Esophagus muscularis mucosa (tissue), 4 donors: ENCODE measurements at regions not wholly inside any gene's neighbourhood (a gene's known extent, or its start where the extent isn't known, plus 50 kb on each side); places are given as distances from the start of the nearest gene placed in this dataset.

Source experiments
- DNase-seq: peaks from one replicate; pipeline ENCODE4 v3.0.0-alpha.2; 2017; ENCODE audit errors: extremely low spot score
- H3K27ac ChIP-seq, 4 donors: fragments of 200-600 bp; sonication (generic); replicated peaks in 1 of 4; 1 replicate in 3 of 4; 2 replicates in 1 of 4; pipeline ENCODE4 v1.5.1; 2016 to 2019; ENCODE audit warnings: mild to moderate bottlenecking in 1 of 4
- H3K27me3 ChIP-seq, 4 donors: fragments of 200-600 bp; sonication (generic); one replicate each; pipeline versions ENCODE4 v1.5.1 to v1.6.0; 2016 to 2019
- H3K36me3 ChIP-seq, 4 donors: fragments of 200-600 bp; sonication (generic); one replicate each; pipeline ENCODE4 v1.5.1; 2016 to 2019
- H3K4me1 ChIP-seq, 4 donors: fragments of 200-600 bp; sonication (generic); one replicate each; pipeline ENCODE4 v1.5.1; 2016 to 2019
- H3K4me3 ChIP-seq, 4 donors: fragments of 200-600 bp; sonication (generic); 1 replicate in 2 of 4; 2 replicates in 2 of 4; pipeline ENCODE4 v1.5.1; 2016 to 2019; ENCODE audit warnings: mild to moderate bottlenecking in 4 of 4, moderate library complexity in 1 of 4
- H3K9me3 ChIP-seq, 4 donors: fragments of 200-600 bp; sonication (generic); 1 replicate in 3 of 4; 2 replicates in 1 of 4; pipeline ENCODE4 v1.5.1; 2016 to 2019
- CTCF ChIP-seq, 3 experiments: fragments of 200-600 bp in 2 of 3; fragments of 450-650 bp in 1 of 3; sonication (generic) in 2 of 3; IDR thresholded peaks; one replicate each; pipeline ENCODE4 v1.5.1; 2017 to 2019; ENCODE audit warnings: antibody characterized with exemption in 3 of 3, mild to moderate bottlenecking in 2 of 3, moderate library complexity in 1 of 3
- EP300 ChIP-seq: sonication (generic); formaldehyde crosslinking; IDR thresholded peaks from one replicate; pipeline ENCODE4 v1.6.1; 2017; ENCODE audit warnings: antibody characterized with exemption
- POLR2A ChIP-seq: fragments of 450-650 bp; IDR thresholded peaks from one replicate; pipeline ENCODE4 v1.6.1; 2017; ENCODE audit warnings: antibody characterized with exemption, moderate library complexity, mild to moderate bottlenecking, low read depth
- POLR2AphosphoS5 ChIP-seq, 2 donors: sonication (generic); formaldehyde crosslinking; IDR thresholded peaks; one replicate each; pipeline ENCODE4 v1.6.1; 2017; ENCODE audit warnings: antibody characterized with exemption in 2 of 2
- WGBS: methylation state at CpG from one replicate; pipeline ENCODE4 v1.1.5; 2018; 5-methylcytosine and 5-hydroxymethylcytosine counted together
- intact Hi-C: fragments of 100-400 bp; cut with DNase I; formaldehyde crosslinking; loops from one replicate; pipeline ENCODE4 v1.15.1; 2023

- H3K4me3 ChIP-seq: no peak overlapping the region
- no peaks in the 10 kb centered on the region for H3K9me3 ChIP-seq
- no peaks in the 10 kb centered on the region for H3K36me3 ChIP-seq
- no peak for TF ChIP-seq POLR2A
- no peak for TF ChIP-seq POLR2AphosphoS5 (IDR thresholded peaks at IDR 0.05)
- TF ChIP-seq CTCF (IDR thresholded peaks at IDR 0.05): no peak
- no peak for TF ChIP-seq EP300
- no peak for DNase-seq
- WGBS: 100% methylated on average over 1 of the region's 5 CpGs
- no peaks in the 10 kb centered on the region for H3K4me1 ChIP-seq
- H3K27me3 ChIP-seq: no peaks in the 10 kb centered on the region
- intact Hi-C loops: no loop called here
- H3K27ac ChIP-seq: no peak overlapping the region
Observed at GRCh38 chr6:167448378-167448777, 123.5 kb downstream of the TTLL2 start.

- Histone ChIP-seq H3K27me3 (no peaks in the 10 kb centered on the region), H3K4me1 (no peaks in the 10 kb centered on the region), H3K36me3 (no peaks in the 10 kb centered on the region), H3K27ac (no peak overlapping the region), H3K9me3 (no peaks in the 10 kb centered on the region), H3K4me3 (no peak overlapping the region)
- intact Hi-C loops: no loop called here
- 76% methylated on average over 7 of the region's 7 CpGs for WGBS
- DNase-seq: no peak
- TF ChIP-seq POLR2A: no peak
- TF ChIP-seq CTCF (IDR thresholded peaks at IDR 0.05): no peak
- no peak for TF ChIP-seq POLR2AphosphoS5 (IDR thresholded peaks at IDR 0.05)
- no peak for TF ChIP-seq EP300
Observed at GRCh38 chr6:167449094-167449861, 124.4 kb downstream of the TTLL2 start.

- TF ChIP-seq CTCF (IDR thresholded peaks at IDR 0.05): no peak
- no peak for TF ChIP-seq POLR2AphosphoS5 (IDR thresholded peaks at IDR 0.05)
- no peak for TF ChIP-seq EP300
- TF ChIP-seq POLR2A: no peak
- H3K4me1 ChIP-seq: no peaks in the 10 kb centered on the region
- DNase-seq: no peak
- intact Hi-C loops: no loop called here
- H3K36me3 ChIP-seq: no peaks in the 10 kb centered on the region
- H3K9me3 ChIP-seq: no peaks in the 10 kb centered on the region
- 88% methylated on average over 6 of the region's 6 CpGs for WGBS
- H3K27me3 ChIP-seq: no peaks in the 10 kb centered on the region
- H3K27ac ChIP-seq: no peak overlapping the region
- H3K4me3 ChIP-seq: no peak overlapping the region
Observed at GRCh38 chr6:167450626-167451025, 125.7 kb downstream of the TTLL2 start.

GRCh38 chr6:167452338-167453081 is 127.6 kb downstream of the TTLL2 start:
- TF ChIP-seq POLR2A (no peak), POLR2AphosphoS5 (IDR thresholded peaks at IDR 0.05) (no peak), EP300 (no peak), CTCF (IDR thresholded peaks at IDR 0.05) (no peak)
- H3K27me3 ChIP-seq: peaks cover 0 to 4% (median 0%) of the 10 kb centered on the region in 4 donors
- no peak for DNase-seq
- H3K36me3 ChIP-seq: no peaks in the 10 kb centered on the region
- 86% methylated on average over 8 of the region's 8 CpGs for WGBS
- no peak overlapping the region for H3K4me3 ChIP-seq
- intact Hi-C loops: no loop called here
- H3K9me3 ChIP-seq: no peaks in the 10 kb centered on the region
- no peak overlapping the region for H3K27ac ChIP-seq
- H3K4me1 ChIP-seq: no peaks in the 10 kb centered on the region
